Activated CD4-positive, alpha-beta T cell treated with anti-CD3 and anti-CD28 coated beads, Interleukin-2, amount 50 U/mL, for 24 hours (primary cell): ENCODE measurements at regions not wholly inside any gene's neighbourhood (a gene's known extent, or its start where the extent isn't known, plus 50 kb on each side); places are given as distances from the start of the nearest gene placed in this dataset.

Source experiments
- DNase-seq, 2 donors: peaks; one replicate each; pipeline ENCODE4 v3.0.0-alpha.2; 2020; ENCODE audit warnings: low read depth in 1 of 2, low spot score in 1 of 2

DNA sequence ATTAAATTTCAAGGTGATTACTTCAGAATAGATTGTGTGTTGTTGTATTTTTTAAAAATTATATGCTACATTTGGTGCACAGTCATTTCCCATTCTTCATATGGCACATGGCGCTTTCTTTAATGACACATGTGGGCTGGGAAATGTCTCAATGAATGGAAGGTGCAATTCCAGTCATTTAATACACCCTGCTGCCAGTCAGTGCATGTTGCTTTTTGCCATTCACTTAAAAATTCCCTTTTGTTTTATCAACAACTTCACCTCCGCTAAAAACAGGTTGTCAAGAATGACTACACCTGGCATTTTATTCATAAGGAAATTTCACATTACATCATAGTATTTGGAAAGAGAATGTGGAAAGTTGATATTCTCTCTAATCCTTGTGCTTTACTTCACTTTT, 716.4 kb upstream of the ADAMTS5 start:
- DNase-seq: no peak

DNA sequence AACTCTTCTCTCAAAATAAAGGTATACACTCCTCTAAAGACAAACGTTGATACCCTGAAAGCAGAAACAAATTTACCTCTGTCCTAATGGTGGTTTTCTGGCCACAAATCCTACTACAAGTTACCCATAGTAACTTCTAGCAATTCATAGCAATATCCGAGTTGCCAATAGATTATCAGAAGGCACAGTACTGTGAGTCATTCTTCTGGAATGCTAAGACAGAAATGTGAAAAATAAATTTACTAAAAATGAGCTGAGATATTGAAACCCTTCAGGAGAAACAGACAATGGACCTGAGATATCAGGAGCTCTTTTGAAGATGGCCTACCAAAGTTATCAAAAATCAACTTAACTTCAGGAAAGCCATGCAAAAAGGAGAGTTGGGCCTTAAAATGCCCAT, 715.0 kb upstream of the ADAMTS5 start:
- DNase-seq: no peak

DNA sequence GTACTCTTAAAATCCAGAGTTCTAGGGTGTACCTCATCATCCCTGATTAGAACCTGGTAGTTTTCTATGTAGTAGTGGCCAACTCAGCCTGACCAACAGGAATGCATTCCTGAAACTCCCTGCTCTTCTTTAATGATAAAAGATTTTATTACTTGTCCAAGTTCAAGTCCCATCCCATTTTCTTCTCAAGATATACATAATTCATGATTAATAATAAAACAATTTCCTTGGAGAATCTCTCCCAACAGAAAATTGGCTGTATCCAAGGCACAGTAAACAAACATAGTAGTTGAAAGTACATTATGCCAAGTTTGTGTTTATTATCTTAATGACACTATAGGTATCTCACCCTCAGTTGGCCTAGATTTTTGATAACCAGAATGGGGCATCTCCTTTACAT, 714.1 kb upstream of the ADAMTS5 start:
- DNase-seq: no peak

DNA sequence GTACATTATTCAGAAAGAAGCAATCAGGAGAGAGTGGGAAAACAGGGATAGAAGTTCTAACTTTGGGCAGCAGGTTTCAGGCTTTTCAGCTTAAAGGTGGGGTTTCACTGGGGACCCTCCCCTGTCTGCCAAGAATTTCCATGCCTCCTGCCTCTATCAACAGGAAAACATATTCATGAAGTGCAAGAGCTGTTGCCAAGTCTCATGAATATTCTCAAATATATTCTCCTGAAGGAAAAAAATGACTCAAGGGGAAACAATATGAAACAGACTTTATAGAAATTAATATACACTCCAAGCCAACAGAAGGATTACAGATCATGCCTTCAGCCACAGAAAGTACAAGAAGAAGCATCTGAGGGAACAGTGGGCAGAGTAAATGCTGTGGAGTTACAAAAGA, 713.3 kb upstream of the ADAMTS5 start:
- DNase-seq: no peak

DNA sequence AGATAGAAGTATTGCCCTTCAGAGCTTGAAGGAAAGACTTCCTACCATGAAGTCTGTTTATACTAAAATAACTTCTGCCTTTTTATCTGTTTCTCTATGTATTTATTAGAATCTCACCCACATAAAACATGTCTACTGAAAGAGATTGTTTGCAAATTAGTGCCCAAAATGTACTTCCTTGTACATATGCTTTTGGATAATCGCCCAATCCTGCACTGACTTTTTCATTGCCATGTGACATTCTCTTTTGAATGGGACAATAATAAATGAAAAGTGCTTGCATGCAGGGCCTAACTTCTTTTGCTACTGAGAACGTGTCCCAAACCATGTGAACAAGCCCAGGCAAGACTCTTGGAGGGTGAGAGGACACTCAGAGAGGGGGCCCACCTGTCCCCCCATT, 711.6 kb upstream of the ADAMTS5 start:
- no peak for DNase-seq

DNA sequence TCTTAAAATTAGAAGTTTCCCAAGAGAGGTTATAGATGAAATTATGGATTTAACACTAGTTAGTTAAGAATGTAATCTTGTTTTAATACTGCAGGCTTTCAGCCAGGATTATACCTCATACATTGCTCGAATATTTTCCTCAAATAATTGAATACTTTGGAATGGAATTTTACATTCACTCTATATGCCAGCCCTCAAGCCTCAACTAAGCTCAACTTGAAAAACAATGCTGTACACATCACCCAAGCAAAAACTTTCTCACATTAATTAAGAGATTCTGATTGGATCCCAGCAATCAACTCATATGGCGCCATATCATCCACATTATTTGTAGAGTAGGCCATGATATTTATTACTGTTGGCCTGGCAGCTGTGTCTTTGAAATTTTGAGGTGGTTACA, 710.7 kb upstream of the ADAMTS5 start:
- no peak for DNase-seq

DNA sequence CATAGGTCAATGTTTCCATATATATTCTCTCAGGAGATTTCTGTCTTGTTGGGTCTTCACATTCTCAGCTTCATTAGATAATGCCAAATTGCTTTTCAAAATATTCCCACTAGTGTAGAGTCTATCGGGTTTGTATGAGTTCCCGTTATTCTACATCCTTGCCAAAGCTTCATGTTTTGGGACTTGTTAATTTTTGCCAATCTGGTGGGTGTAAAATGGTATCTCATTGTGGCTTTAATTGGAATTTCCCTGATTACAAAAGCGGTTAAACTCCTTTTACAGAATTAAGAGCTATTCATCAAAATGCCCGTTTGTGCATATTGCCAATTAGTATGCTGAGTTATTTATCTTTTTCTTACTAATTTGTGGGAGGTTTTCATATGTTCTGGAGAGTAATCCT, 708.4 kb upstream of the ADAMTS5 start:
- no peak for DNase-seq

DNA sequence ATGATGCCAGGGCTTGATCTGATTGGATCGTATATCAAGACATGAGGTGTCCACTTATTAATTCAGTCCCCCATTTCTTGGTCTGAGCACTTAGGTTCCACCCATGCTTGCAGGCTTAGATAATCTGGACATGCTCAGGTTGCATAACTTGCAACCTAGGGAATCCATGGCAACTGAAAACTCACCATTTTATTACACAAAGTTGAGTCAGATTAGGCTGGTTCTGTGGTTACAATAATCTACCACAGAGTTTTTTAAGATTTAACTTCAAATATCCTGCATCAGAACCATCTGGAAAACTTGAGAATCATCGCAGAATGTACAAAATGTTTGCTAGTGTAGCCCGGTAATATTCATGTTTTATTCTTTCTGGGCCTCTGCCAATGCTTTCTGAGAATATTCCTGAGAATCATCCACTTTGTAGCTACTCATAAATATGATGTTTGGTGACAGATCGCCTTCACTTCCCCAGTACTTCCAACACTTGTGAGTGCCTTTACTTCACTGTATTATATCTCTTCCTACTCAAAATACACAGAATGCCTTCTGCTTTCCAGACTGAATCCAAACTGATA, 707.2 kb upstream of the ADAMTS5 start:
- DNase-seq: no peak

DNA sequence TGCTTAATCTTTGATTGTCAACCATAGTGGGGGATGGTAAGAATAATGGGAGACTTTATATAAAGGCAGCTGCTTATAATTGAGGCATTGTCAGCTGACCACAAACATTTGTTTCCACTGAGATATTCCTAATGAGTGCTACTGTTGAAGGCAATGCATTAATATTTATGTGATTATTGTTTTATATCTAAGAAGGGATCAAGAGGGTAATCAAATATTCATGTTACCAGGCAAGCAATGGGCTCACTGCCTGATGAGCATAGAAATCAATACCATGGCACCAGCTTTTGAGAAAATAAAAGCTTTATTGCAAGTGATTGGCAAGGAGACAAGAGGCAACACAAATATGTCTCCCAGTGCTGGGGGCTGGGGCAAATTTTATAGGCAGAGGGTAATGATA, 706.7 kb upstream of the ADAMTS5 start:
- no peak for DNase-seq

DNA sequence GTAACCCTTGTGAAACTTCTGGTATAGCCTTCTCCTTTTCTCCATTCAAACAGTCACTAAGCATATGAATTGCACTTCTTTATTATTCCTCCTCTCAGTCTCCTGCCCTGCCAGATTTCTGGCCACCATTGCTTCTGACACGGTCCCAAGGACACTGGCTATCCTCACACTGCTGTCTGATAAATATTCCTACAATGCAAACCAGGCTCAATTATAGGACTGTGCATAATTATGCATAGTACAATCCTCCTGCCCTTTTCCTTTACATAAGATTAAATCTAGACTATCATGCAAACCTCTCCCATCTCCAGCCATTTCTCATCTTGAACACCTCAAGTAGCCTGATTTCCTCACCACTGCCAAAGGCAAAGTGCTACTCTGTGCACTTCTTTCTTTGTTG, 704.3 kb upstream of the ADAMTS5 start:
- no peak for DNase-seq

DNA sequence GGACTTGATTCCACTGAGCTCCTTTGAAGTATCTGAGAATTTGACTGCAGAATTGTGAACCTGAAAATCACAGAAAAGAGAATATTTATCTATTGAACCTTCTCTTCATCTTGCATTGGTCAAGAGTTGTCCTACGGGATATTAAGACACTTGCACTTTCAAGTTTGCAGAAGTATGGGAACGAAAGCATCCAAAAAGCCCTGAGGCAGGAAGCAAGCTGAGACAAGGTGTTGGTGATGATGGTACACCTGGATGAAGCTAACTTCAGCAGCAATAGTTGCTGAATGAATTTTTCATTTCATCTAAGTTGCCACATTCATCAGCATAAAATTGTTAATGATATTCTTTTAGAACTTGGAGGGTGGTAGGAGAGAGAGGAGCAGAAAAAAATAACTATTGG, 686.6 kb upstream of the ADAMTS5 start:
- DNase-seq: no peak

DNA sequence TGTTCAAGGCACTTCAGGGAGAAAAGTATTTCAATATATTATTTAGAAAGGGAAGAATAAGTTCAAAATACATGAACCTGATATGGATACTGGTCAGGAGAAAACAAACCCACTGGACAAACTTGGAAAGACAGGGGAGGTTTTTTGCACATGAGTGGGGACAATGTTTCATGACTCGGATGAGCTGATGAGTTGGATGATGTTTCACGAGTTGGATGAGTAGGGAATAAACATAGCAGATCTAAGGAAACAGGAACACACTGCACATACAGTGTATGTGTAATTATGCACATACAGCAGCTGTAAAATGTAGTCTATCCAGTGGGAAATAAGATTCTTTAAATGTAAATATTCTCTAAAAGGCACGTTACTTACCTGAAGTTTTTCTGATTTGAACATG, 682.9 kb upstream of the ADAMTS5 start:
- DNase-seq: no peak

DNA sequence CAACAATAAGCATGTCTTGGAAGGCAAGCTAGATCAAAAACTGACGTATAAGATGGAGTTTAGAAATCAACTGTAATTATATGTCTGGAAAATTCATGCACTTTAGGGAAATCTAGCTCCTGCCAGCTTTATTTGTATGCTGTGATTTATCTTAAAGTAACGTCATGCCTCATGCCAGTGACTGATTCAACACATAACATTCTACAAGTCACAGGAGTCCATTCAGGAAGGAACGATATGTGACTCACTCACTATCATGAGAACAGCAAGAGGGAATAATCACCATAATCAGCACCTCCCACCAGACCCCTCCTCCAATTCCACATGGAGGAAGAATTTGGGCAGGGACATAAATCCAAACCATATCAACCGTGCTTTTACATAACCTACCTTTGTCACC, 682.4 kb upstream of the ADAMTS5 start:
- DNase-seq: no peak

DNA sequence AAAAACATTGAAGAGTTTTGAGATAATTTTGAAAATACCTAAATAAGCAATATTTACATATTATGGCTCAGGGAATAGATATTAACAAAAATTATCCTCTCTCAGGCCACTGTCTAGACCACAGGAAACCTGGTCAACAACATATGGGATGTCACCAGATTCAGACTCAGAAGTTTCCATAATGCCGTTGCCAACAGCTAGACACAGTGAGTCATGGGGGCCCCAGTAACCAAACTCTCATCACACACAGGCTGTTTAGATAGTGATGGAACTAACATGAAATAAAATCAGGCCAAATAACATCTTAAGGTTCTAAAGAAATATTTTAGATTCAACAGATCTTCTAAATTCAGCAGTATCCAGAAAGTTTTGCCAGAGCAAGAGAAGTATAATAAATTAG, 681.7 kb upstream of the ADAMTS5 start:
- DNase-seq: no peak

DNA sequence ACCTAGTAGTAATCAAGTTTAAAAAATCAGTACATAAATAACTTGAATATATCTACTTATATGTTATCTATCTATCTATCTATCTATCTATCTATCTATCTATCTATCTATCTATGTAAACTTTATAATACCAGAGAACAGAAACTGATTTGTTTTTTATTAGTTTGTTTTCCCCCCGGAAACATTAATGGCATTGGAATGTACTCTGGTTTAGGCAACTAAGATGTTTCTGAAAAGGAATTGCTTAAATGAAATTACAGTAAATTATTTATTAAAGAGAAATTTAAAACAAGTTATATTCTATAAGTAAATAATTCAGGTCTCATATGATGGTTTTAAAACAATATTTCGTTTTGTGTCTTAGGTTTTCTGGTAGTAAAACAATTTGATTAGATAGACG, 681.0 kb upstream of the ADAMTS5 start:
- no peak for DNase-seq

DNA sequence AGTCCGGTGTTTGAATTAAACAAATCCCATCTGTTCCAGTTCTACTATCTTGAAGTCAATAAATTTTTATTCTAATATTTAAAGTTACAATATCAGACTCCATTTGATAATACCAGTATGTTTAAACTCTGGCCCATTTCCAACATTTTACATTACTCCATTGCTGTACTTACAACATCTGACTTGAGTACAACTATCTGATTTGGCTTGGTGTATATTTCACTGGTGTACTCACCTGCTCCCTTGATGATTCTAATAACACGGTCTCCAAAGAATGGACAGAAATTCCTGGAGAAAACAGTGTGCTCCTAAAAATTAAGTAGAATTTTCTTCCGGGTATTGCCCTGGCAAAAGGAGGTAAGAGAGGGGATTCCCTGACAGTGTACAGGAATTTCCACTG, 680.5 kb upstream of the ADAMTS5 start:
- DNase-seq: no peak

DNA sequence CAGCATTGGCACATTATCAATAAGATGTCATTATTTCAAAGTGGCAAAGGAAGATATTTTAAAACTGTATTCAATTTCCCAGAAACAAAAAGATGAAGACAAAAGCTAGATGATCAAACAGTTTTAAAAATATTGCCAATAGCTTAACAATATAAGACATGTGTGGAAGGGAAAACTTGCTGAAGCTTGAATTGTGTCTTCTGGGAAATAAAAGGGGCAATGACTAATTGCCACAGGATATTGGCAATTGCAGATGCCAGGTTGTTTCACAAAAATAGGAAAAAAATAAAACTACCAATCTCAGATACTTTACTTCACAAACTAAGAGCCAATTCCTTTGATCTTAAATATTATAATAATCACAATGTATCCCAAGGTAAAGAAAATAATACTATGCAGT, 679.8 kb upstream of the ADAMTS5 start:
- DNase-seq: no peak

DNA sequence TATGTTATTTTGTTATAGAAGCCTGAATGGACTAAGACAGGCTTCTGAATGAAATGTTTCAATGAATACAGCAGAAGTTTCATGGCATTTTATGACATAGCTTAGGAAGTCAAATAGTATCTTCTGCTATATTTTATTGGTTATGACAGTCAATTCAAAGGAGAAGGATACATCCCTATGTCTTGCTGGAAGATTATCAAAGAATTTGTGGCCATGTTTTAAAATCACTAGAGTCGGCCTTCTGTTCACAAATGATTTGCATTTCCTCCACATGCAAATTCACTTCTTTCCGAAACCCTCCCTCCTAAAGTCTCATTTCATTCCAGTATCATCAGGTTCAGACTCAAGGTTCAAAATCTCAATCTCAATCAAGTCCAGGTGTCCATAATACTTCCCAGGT, 679.2 kb upstream of the ADAMTS5 start:
- DNase-seq: no peak

DNA sequence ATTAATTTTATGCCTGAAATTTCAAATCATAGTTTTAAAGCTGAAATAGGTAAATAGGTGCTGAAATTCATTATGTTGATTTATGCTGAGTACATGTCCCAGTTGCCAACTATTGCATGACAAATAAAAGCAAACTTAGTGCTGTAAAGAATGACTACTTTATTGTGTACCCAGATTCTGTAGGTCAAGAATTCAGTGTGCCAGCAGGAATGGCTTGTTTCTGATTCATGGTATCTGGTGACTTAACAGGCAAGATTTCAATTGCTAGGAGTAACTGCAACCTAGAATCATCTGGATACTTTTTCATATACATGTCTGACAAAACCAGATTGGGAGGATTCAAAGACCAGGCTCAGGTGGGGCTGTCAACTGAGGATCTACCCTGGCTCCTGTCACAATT, 678.4 kb upstream of the ADAMTS5 start:
- DNase-seq: no peak

DNA sequence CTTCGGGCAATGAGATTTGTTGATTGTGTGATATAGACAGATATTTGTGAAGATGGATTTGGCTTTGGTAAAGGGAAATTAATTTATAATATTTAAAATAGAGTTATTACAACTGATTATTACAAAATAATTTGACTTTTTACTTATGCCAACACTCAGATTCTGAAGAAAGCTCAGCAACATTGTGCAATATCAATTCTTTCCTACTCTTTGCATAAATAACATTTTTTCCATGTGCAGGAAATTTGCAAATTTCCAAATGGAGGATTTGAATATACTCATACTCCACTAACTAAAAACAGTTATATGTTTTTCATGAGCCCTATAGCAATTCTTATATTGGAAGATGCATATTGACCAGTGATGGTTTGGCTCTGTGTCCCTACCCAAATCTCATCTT, 676.4 kb upstream of the ADAMTS5 start:
- DNase-seq: no peak

DNA sequence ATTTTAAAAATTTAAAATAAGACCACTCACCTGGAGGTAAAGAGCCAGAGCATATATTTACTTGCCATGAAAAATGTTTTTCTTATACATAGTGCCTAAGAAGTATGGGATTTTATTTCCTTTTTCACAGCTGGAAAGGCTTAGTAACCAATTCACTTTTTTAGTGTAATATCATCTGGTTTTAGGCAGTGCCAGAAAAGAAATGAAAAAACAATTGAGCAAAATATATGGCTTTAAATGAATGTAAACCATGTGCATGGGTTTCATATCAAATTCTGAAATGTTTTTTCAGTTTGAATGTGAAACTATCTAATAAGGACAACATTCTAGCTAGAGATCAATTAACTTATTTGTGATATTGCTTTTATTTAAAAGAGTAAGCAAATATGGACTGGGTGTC, 672.4 kb upstream of the ADAMTS5 start:
- DNase-seq: no peak

DNA sequence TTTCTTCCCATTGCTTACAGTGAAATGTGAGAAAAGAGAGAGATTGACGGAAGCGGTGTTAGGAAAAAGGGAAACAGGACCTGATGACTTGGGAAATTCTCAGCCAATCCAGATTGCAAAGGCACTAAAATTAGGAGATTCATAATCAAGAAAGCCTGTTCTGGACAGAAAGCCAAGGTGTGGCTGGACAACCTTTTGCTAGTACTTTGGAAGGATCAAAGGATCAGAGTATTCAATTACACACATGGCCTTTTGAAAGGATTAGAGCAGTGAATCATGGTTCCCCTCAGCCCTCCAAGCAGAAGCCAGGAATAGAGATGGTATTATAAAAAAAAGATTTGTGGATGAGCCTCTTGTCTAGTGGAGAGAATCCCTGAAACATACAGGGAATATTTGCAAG, 669.8 kb upstream of the ADAMTS5 start:
- no peak for DNase-seq

DNA sequence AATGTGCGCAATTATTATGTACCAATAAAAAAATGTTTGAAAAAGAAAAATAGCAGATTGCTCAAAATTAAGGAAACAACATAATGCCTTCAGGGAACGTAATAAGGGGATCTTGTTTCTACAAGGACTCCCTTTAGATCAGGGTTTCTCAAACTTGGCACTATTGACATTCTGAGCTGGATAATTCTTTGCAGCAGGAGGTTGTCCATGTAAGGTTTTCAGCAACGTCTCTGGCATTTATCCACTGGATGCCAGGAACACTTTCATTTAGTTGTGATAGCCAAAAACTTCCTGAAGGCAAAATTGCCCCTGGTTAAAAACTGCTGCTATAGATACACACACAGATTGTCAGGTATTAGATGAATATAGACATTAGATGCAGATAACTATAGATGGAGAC, 666.7 kb upstream of the ADAMTS5 start:
- no peak for DNase-seq

DNA sequence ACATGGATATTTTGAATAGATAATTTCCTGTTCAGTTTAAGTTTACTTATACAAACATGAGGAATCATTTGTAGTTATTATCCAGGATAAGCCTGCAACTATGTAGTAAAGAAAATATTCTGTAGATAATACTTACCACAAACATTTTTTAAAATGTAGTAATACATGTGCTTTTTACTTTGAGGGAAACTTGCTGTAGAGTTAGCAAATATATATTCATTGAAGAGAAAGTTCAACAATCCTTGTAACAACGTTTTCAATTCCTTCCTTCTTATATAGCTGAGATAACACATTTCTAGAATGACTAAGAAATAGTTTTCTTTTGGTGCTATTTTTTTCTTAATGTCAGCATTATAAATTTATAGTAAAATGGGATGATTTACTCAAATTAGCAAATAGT, 664.6 kb upstream of the ADAMTS5 start:
- no peak for DNase-seq
